T-helper 2 cell (primary cell): ENCODE measurements at regions not wholly inside any gene's neighbourhood (a gene's known extent, or its start where the extent isn't known, plus 50 kb on each side); places are given as distances from the start of the nearest gene placed in this dataset.
"Not testable (repeated sequence)": the region's sequence is repeated elsewhere in the genome, so short reads cannot be mapped to it uniquely, and the experiment has no call there.

Experiments
- DNase-seq, 5 experiments: peaks; one replicate each; pipeline versions ENCODE4 v3.0.0 to v3.0.0-alpha.2; 2012 to 2022

DNA sequence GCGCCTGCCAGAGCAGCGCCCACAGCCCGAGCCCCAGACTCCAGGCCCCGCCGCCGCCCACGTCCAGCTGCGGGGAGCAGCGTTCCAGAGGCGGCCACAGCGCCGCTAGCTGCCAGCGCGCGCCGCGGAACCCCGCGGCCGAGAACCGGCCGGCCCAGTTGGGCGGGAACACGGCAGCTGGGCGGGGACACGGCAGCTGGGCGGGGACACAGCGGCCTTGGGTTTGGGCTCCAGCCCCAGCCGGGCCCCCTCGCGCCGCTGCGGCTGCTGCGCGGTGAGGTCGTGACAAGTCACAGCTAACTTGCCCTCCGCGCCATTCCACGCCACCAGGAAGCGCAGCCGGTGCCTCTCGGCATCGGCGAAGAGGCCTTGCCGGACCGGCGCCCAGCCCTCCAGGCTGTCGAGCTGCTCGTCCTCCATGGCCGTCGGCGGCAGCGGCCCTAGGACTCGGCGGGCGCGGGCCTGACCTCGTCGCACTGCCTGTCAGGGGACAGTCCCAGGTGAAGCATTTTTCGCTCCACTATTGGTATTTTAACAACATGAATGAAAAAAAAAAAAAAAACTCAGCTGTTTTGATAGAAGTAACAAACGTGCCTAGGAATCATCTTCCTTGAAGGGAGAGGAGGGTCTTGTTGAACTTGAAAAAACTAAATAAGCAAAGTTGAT lies 56.6 kb upstream of the GOLGA8N start:
- DNase-seq, result peak in 4 of 5 experiments; percentile 0 to 74 (median 4)

DNA sequence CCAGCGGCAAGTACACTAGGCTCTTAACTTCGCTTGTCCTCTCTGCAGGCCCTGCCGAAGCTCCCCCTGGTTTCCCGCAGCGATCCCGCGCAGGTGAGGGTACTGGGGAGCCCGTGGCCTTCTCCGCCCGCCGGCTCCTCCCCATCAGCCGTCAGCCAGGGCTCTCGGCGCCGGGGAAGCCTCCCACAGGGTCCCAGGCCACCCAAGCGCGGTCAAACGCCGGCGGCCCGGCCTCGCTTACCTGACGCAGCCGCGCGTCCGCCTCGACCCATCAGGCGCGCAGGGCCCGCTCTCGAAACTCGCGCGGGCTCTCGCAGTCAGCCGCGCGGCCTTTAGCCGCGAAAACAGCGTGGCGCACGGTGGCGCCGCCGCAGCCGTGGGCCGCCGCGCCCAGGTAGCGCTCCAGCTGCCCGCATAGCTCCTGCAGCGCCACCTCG lies 57.2 kb upstream of the GOLGA8N start:
- not testable (repeated sequence) for DNase-seq

DNA sequence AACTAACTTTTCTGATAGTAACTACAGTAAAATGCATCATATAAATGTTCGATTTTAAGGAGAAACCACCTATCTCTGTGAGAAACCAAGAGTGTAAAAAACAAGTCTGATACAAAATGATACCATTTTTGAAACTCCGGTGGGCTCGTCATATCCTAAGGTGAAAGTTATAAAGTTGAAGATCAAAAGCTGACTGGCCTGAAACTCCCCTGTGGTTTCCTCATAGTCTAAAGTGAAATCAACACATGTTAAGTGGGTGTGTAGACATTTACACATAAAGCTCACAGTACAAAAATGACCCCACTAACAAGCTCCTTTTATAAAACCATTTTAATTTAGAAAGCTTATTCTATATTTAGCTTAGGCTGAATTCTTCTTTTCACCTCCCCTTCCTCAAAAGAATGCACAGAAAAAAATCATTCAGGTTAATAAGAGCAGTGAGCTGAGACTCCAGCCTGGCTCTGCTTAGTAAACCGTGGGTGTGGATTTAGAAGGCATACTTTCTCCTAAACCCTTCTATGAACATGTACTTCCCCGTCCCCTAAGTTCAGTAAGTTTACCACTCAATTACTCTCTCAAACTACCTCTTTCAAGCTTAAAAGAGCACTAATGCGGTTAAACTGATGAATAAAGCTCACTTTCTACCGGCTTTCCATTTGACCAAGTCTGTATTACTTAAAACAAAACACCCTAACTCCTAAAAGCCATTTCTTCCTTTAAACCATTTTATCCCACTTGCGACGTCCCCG lies 57.9 kb upstream of the GOLGA8N start:
- DNase-seq, result not testable (repeated sequence)

DNA sequence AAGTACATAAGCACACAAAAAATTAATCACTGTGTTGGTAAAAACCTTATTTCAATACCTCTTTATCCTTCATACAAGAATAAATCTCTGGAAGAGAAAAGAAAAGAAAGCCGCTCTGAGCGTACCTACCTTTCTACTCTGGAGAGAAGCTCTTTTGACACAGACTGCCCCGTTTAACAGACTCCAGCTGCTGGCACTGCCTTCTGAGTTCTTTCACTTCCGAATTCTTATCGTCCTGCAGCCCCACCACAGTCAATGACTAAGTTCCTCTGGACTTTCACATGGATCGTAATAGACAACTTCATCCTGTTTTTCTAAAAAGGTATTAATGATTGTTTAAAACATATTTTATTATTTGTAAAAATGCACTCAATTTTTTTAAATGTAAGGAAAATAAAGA lies 67.5 kb upstream of the GOLGA8O start:
- not testable (repeated sequence) for DNase-seq

DNA sequence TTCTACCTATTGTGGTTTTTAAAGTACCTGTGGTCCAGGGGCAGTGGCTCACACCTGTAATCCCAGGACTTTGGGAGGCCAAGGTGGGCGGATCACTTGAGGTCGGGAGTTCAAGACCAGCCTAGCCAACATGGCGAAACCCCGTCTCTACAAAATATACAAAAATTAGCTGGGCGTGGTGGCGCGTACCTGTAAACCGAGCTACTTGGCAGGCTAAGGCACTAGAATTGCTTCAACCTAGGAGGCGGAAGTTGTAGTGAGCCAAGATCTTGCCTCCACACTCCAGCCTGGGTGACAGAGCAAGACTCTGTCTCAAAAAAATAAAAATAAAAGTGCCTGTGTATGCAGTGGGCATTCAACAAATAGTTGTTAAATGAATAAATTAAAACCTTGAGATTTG lies 67.0 kb upstream of the GOLGA8O start:
- not testable (repeated sequence) for DNase-seq

DNA sequence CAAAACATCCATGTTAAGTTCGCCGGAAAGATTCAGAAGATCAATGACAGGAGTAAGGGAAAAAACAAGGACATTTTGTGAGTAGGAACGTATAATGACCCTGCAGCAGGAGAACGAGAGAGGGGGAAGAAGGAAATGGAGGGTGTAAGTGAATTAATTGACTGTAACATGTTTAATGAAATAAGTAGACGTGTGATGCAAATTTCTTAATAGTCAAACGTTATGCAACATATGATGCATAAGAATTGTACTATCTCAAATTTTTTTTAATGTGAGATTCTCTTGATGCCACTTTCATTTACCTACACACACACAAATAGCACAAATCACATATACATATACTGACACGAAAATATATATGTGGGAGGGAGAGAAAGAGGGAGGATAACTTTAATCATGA lies 63.5 kb upstream of the GOLGA8O start:
- DNase-seq, result not testable (repeated sequence)

DNA sequence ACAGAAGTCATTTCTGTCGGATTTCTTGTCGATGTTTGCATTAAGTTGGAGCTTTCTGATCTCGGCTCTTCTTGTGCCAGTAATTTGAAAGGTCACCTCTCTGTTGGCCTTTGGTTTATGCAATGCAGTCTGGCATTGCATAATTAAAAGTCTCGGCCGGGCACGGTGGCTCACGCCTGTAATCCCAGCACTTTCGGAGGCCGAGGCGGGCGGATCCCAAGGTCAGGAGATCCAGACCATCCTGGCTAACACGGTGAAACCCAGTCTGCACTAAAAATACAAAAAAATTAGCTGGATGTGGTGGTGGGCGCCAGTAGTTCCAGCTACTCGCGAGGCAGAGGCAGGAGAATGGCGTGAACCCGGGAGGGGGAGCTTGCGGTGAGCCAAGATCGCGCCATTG lies 62.6 kb upstream of the GOLGA8O start:
- not testable (repeated sequence) for DNase-seq

DNA sequence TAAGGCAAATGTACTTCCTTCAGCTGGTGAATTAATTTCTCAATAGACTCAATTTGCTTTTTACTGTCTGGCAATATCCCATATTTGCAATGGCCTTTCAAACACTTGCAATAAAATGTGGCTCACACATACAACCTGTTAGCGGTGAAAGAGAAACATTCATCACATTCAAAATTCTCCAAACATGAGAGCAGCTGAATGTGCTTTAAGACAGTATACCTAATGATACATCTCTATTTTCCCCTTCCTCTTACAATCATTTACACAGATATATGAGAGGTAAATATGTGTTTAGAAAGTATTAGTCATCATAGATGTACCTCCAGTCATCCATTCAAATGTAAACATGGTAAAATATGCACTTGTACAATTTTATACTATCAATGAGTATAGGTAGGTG lies 61.5 kb upstream of the GOLGA8O start:
- not testable (repeated sequence) for DNase-seq

DNA sequence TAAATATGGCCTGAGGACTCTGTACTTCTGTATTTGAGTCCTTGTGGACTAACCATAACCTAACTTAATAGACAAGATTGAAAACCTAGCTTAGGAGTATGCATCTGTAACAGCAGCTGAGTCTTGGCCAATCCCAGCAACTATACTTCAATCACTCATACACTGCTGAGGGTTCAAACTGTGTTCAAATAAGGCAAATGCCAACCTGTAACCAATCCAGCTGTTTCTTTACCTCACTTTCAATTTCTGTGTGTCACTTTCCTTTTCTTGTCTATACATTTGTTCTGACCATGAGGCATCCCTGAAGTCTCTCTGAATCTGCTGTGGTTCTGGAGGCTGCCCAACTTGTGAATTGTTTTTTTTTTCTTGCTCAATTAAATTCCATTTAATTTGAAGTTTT lies 57.9 kb upstream of the GOLGA8O start:
- DNase-seq, result not testable (repeated sequence)

DNA sequence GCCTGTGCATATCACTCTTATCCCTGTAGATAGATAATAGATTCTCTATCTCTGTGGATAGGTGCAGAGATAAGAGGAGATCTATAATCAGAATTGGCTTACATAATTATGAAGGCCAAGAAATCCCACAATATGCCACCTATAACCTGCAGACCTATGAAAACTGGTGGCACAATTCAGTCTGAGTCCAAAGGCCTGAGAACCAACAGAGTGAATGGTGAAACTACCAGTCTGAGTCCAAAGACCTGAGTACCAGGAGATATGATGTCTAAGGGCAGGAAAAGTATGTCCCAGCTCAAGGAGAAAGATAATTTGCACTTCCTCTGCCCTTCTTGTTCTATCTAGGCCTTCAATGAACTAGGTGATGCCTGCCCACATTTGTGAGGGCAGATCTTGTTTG lies 54.6 kb upstream of the GOLGA8O start:
- DNase-seq, result not testable (repeated sequence)

DNA sequence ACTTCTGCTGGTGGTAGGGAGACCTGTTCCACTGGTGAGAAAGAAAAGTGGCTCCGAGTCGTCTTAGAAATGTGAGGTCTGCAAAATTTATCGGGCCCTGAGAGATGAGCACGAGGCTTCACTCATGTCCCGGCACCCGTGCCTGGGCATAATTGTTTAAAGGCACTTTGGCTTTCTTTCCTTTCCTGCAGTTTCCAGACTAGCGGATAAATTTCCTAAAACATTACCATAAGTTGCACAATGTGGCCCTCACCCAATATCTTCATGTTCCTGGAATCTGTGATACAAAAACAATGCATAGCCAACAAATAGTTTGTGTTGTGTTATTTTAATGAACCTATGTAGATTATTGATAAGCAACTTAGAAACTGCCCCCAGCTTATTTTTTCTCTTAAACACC lies 52.6 kb upstream of the GOLGA8O start:
- DNase-seq, result not testable (repeated sequence)

DNA sequence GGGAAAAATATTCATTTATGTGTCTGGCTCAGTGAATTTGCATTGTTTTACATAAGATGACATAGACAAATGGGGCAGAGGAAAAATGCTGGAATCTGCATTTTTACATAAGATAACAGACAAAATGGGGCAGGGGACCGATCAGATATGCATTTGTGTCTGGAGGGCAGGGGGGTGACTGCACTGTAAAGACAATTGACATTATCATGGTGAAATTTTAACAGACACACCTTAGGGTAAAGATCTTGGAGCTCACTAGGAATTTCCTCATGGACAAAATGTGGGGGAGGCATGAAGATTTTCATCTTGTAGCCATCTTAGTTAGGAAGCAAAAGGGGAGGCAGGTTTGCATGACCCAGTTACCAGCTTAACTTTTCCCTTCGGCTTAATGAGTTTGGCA lies 51.4 kb upstream of the GOLGA8O start:
- not testable (repeated sequence) for DNase-seq

DNA sequence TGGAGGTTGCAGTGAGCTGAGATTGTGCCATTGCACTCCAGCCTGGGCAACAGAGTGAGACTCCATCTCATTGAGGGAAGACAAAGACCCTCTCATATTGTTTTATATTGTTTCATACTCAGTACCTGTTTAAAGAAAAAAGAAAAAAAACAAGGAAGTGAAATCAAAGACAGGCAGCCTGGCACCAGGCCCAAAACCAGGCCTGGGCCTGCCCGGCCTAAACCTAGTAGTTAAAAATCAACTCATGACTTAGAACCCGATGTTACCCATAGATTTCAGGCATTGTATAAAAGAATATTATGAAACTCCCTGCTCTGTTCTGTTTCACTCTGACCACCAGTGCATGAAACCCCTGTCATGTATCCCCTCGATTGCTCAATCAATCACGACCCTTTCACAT lies 50.2 kb upstream of the GOLGA8O start:
- not testable (repeated sequence) for DNase-seq
